ENCODE measurements at regions not wholly inside any gene's neighbourhood (a gene's known extent, or its start where the extent isn't known, plus 50 kb on each side); places are given as distances from the start of the nearest gene placed in this dataset.

GRCh38 chr11:69966583-69966835, 111.6 kb upstream of the ANO1 start:
- intact Hi-C loops (cut with micrococcal nuclease; ENCODE audit: unreplicated experiment): no loop called here

DNA sequence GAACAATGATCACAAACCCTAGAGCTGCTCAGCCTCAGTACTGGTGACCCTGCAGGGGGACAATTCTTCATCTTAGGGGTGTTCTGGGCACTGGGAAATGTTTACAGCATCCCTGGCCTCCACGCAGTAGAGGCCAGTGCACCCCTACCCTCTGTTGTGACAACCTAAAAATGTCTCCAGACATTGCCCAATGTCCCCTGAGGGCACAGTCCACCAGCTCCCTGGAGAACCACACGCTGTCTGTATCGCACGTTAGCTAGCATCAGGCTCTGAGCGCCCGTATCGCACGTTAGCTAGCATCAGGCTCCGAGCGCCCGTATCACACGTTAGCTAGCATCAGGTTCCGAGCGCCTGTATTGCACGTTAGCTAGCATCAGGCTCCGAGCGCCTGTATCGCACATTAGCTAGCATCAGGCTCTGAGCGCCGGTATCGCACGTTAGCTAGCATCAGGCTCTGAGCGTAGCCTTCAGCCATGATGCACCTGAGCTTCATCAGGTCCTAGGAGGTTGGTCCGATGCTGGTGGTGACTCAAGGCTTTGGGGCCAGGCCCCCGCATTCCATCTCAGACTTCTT, 111.1 kb upstream of the ANO1 start:
- no peaks in the 10 kb centered on the region for H3K36me3 ChIP-seq (ENCODE audit: insufficient read depth, low read length, poor library complexity, severe bottlenecking)
- BruUV-seq (replicated peaks): no TSS peak
- H3K27ac ChIP-seq (ENCODE audit: low read depth, low read length, poor library complexity, severe bottlenecking): no peak overlapping the region
- intact Hi-C loops (cut with micrococcal nuclease; ENCODE audit: unreplicated experiment): no loop called here
- H3K27me3 ChIP-seq (replicated peaks; ENCODE audit: insufficient read depth, low read depth, low read length, poor library complexity): no peaks in the 10 kb centered on the region
- H3K4me3 ChIP-seq (ENCODE audit: low read depth, low read length, poor library complexity, severe bottlenecking): no peak overlapping the region
- POLR2A ChIA-PET (ENCODE audit: low non-redundant PET): no interaction called here
- H3K9me3 ChIP-seq (ENCODE audit: low read depth, low read length, poor library complexity, severe bottlenecking): no peaks in the 10 kb centered on the region
- no peaks in the 10 kb centered on the region for H3K4me1 ChIP-seq (ENCODE audit: insufficient read depth, low read length, poor library complexity, severe bottlenecking)
- no peak for DNase-seq (ENCODE audit: low spot score)
- CTCF ChIA-PET: no interaction called here
- no peak for TF ChIP-seq CTCF (conservative IDR thresholded peaks at IDR 0.05; ENCODE audit: low read depth, low read length)
- no peak for TF ChIP-seq EZH2 (IDR thresholded peaks at IDR 0.05; ENCODE audit: borderline replicate concordance, low read depth, low read length, poor library complexity, severe bottlenecking)

More at GRCh38 chr11:69966583-69966835, 111.6 kb upstream of the ANO1 start:
- Histone ChIP-seq H3K27me3 (replicated peaks; ENCODE audit: insufficient read depth, low read depth, low read length, poor library complexity) (no peaks in the 10 kb centered on the region), H3K36me3 (ENCODE audit: insufficient read depth, low read length, poor library complexity, severe bottlenecking) (no peaks in the 10 kb centered on the region), H3K27ac (ENCODE audit: low read depth, low read length, poor library complexity, severe bottlenecking) (no peak overlapping the region), H3K4me3 (ENCODE audit: low read depth, low read length, poor library complexity, severe bottlenecking) (no peak overlapping the region), H3K4me1 (ENCODE audit: insufficient read depth, low read length, poor library complexity, severe bottlenecking) (no peaks in the 10 kb centered on the region), H3K9me3 (ENCODE audit: low read depth, low read length, poor library complexity, severe bottlenecking) (no peaks in the 10 kb centered on the region)
- ChIA-PET POLR2A (ENCODE audit: low non-redundant PET) (no interaction called here), CTCF (no interaction called here)
- no peak for DNase-seq (ENCODE audit: low spot score)
- BruUV-seq (replicated peaks): no TSS peak
- TF ChIP-seq EZH2 (IDR thresholded peaks at IDR 0.05; ENCODE audit: borderline replicate concordance, low read depth, low read length, poor library complexity, severe bottlenecking): no peak
- TF ChIP-seq CTCF (conservative IDR thresholded peaks at IDR 0.05; ENCODE audit: low read depth, low read length): no peak

GRCh38 chr11:69967484-69967883, 110.6 kb upstream of the ANO1 start:
- TF ChIP-seq EZH2 (IDR thresholded peaks at IDR 0.05; ENCODE audit: borderline replicate concordance, low read depth, low read length, poor library complexity, severe bottlenecking): no peak
- no peak for TF ChIP-seq CTCF (conservative IDR thresholded peaks at IDR 0.05; ENCODE audit: low read depth, low read length)
- intact Hi-C loops (cut with micrococcal nuclease; ENCODE audit: unreplicated experiment): no loop called here
- DNase-seq (ENCODE audit: low spot score): no peak
- BruUV-seq (replicated peaks): no TSS peak
- CTCF ChIA-PET: no interaction called here
- H3K27me3 ChIP-seq (replicated peaks; ENCODE audit: insufficient read depth, low read depth, low read length, poor library complexity): no peaks in the 10 kb centered on the region
- POLR2A ChIA-PET (ENCODE audit: low non-redundant PET): no interaction called here
- H3K4me1 ChIP-seq (ENCODE audit: insufficient read depth, low read length, poor library complexity, severe bottlenecking): no peaks in the 10 kb centered on the region
- H3K4me3 ChIP-seq (ENCODE audit: low read depth, low read length, poor library complexity, severe bottlenecking): no peak overlapping the region
- H3K27ac ChIP-seq (ENCODE audit: low read depth, low read length, poor library complexity, severe bottlenecking): no peak overlapping the region
- H3K36me3 ChIP-seq (ENCODE audit: insufficient read depth, low read length, poor library complexity, severe bottlenecking): no peaks in the 10 kb centered on the region
- no peaks in the 10 kb centered on the region for H3K9me3 ChIP-seq (ENCODE audit: low read depth, low read length, poor library complexity, severe bottlenecking)

Measured in A673 (cell line).